ENCODE measurements at regions not wholly inside any gene's neighbourhood (a gene's known extent, or its start where the extent isn't known, plus 50 kb on each side); places are given as distances from the start of the nearest gene placed in this dataset.

- TF ChIP-seq CTCF (IDR thresholded peaks at IDR 0.05) (no peak), POLR2A (IDR thresholded peaks at IDR 0.05) (no peak)
These were observed 54.6 kb upstream of the ARHGAP21 start for GRCh38 chr10:24778298-24778697.
